ENCODE measurements at regions not wholly inside any gene's neighbourhood (a gene's known extent, or its start where the extent isn't known, plus 50 kb on each side); places are given as distances from the start of the nearest gene placed in this dataset.

- H3K9me3 Mint-ChIP-seq = no peaks in the 10 kb centered on the region
- no peak for ATAC-seq
- peaks cover 3 to 10% of the 10 kb centered on the region in 2 donors for H3K4me1 Mint-ChIP-seq
- no peaks in the 10 kb centered on the region for H3K4me1 ChIP-seq (ENCODE audit: control insufficient read depth, insufficient read depth, low read length)
- no peaks in the 10 kb centered on the region for H3K9me3 ChIP-seq (ENCODE audit: control insufficient read depth, insufficient read depth, low read length)
- no peaks in the 10 kb centered on the region for H3K27me3 ChIP-seq (ENCODE audit: control insufficient read depth, insufficient read depth, low read length)
- TF ChIP-seq CTCF (IDR thresholded peaks at IDR 0.05) = no peak
- no peaks in the 10 kb centered on the region for H3K27me3 Mint-ChIP-seq (ENCODE audit: low read depth in 2 of 2)
- no peak for DNase-seq
- intact Hi-C loops (cut with micrococcal nuclease) = no loop called here
- H3K36me3 Mint-ChIP-seq = no peaks in the 10 kb centered on the region
- WGBS (ENCODE audit: insufficient coverage) = 89% methylated on average over 1 of the region's 1 CpG
- no peak overlapping the region for H3K27ac Mint-ChIP-seq
- no peaks in the 10 kb centered on the region for H3K36me3 ChIP-seq (ENCODE audit: control insufficient read depth, insufficient read depth, low read length)
- H3K27ac ChIP-seq (ENCODE audit: low read length) = no peak overlapping the region
- no peak overlapping the region for H3K4me3 Mint-ChIP-seq
- H3K4me3 ChIP-seq (ENCODE audit: low read length) = no peak overlapping the region
These were observed 113.3 kb downstream of the ADRB2 start for GRCh38 chr5:148939676-148940075.

- TF ChIP-seq CTCF (IDR thresholded peaks at IDR 0.05) = no peak
- Histone ChIP-seq H3K27me3 (ENCODE audit: control insufficient read depth, insufficient read depth, low read length) (no peaks in the 10 kb centered on the region), H3K4me3 (ENCODE audit: low read length) (no peak overlapping the region), H3K9me3 (ENCODE audit: control insufficient read depth, insufficient read depth, low read length) (no peaks in the 10 kb centered on the region), H3K27ac (ENCODE audit: low read length) (no peak overlapping the region), H3K36me3 (ENCODE audit: control insufficient read depth, insufficient read depth, low read length) (no peaks in the 10 kb centered on the region), H3K4me1 (ENCODE audit: control insufficient read depth, insufficient read depth, low read length) (no peaks in the 10 kb centered on the region)
- H3K27ac Mint-ChIP-seq = no peak overlapping the region
- no peaks in the 10 kb centered on the region for H3K9me3 Mint-ChIP-seq
- no peak overlapping the region for H3K4me3 Mint-ChIP-seq
- WGBS (ENCODE audit: insufficient coverage) = 100% methylated on average over 1 of the region's 1 CpG
- H3K4me1 Mint-ChIP-seq = peaks cover 0 to 6% of the 10 kb centered on the region in 2 donors
- intact Hi-C loops (cut with micrococcal nuclease) = no loop called here
- H3K27me3 Mint-ChIP-seq (ENCODE audit: low read depth in 2 of 2) = no peaks in the 10 kb centered on the region
- ATAC-seq = no peak
- DNase-seq = no peak
- H3K36me3 Mint-ChIP-seq = no peaks in the 10 kb centered on the region
These were observed 115.4 kb downstream of the ADRB2 start for GRCh38 chr5:148941810-148942209.

GRCh38 chr5:148949841-148950470, 112.9 kb downstream of the SH3TC2 start:
- TF ChIP-seq CTCF (IDR thresholded peaks at IDR 0.05) = no peak
- WGBS (ENCODE audit: insufficient coverage) = 98% methylated on average over 4 of the region's 4 CpGs

GRCh38 chr5:148950471-148950863, 112.4 kb downstream of the SH3TC2 start:
- Histone ChIP-seq H3K4me1 (ENCODE audit: control insufficient read depth, insufficient read depth, low read length) (no peaks in the 10 kb centered on the region), H3K27ac (ENCODE audit: low read length) (no peak overlapping the region), H3K27me3 (ENCODE audit: control insufficient read depth, insufficient read depth, low read length) (no peaks in the 10 kb centered on the region), H3K4me3 (ENCODE audit: low read length) (no peak overlapping the region), H3K9me3 (ENCODE audit: control insufficient read depth, insufficient read depth, low read length) (no peaks in the 10 kb centered on the region), H3K36me3 (ENCODE audit: control insufficient read depth, insufficient read depth, low read length) (no peaks in the 10 kb centered on the region)
- no peaks in the 10 kb centered on the region for H3K9me3 Mint-ChIP-seq
- no peak overlapping the region for H3K27ac Mint-ChIP-seq
- WGBS (ENCODE audit: insufficient coverage) = 100% methylated on average over 2 of the region's 2 CpGs
- H3K27me3 Mint-ChIP-seq (ENCODE audit: low read depth in 2 of 2) = no peaks in the 10 kb centered on the region
- TF ChIP-seq CTCF (IDR thresholded peaks at IDR 0.05) = no peak
- intact Hi-C loops (cut with micrococcal nuclease) = no loop called here
- DNase-seq (no peak), ATAC-seq (no peak)
- H3K36me3 Mint-ChIP-seq = no peaks in the 10 kb centered on the region
- H3K4me1 Mint-ChIP-seq = peaks cover 10 to 14% of the 10 kb centered on the region in 2 donors
- no peak overlapping the region for H3K4me3 Mint-ChIP-seq

More at GRCh38 chr5:148949841-148950470, 112.9 kb downstream of the SH3TC2 start:
- Histone ChIP-seq H3K9me3 (ENCODE audit: control insufficient read depth, insufficient read depth, low read length) (no peaks in the 10 kb centered on the region), H3K27ac (ENCODE audit: low read length) (no peak overlapping the region), H3K36me3 (ENCODE audit: control insufficient read depth, insufficient read depth, low read length) (no peaks in the 10 kb centered on the region), H3K27me3 (ENCODE audit: control insufficient read depth, insufficient read depth, low read length) (no peaks in the 10 kb centered on the region), H3K4me3 (ENCODE audit: low read length) (no peak overlapping the region), H3K4me1 (ENCODE audit: control insufficient read depth, insufficient read depth, low read length) (no peaks in the 10 kb centered on the region)
- Mint-ChIP-seq H3K27ac (no peak overlapping the region), H3K4me1 (peaks cover 9 to 10% of the 10 kb centered on the region in 2 donors), H3K36me3 (no peaks in the 10 kb centered on the region), H3K4me3 (no peak overlapping the region), H3K27me3 (ENCODE audit: low read depth in 2 of 2) (no peaks in the 10 kb centered on the region), H3K9me3 (no peaks in the 10 kb centered on the region)
- DNase-seq = no peak
- ATAC-seq = no peak
- intact Hi-C loops (cut with micrococcal nuclease) = no loop called here
